GM12875 (cell line): ENCODE measurements at regions not wholly inside any gene's neighbourhood (a gene's known extent, or its start where the extent isn't known, plus 50 kb on each side); places are given as distances from the start of the nearest gene placed in this dataset.
"Not testable (repeated sequence)": the region's sequence is repeated elsewhere in the genome, so short reads cannot be mapped to it uniquely, and the experiment has no call there.

Experiments
- H3K4me3 ChIP-seq: one replicate; pipeline ENCODE4 v1.5.1; 2011; ENCODE audit warnings: low read depth, low read length, control low read depth
- TF ChIP-seq, protein P1 (sequence below): IDR thresholded peaks from 2 replicates; pipeline ENCODE4 v1.5.1; 2011; ENCODE audit warnings: low read depth, mild to moderate bottlenecking, control low read depth, inconsistent platforms, low read length, moderate library complexity, borderline replicate concordance; ENCODE audit not compliant: insufficient read depth

DNA sequence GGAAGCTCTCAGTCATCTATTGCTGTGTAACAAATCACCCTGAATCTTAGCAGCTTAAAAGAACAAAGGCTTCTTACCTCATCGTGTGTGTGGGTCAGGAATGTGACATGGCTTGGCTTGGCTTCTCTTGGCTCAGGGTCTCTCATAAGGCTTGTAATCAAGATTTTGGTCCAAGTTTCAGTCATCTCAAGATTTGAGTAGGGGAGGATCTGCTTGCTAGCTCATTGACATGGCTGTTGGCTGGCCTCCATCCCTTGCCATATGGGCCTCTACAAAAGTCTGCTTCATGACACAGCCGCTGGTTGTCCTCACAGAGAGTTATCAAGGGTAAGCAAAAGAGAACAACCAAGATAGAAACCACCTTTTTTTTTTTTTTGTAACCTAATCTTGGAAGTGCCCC is 207.7 kb downstream of the PTPRC start:
- H3K4me3 ChIP-seq: no peak overlapping the region
- TF ChIP-seq, protein P1, sequence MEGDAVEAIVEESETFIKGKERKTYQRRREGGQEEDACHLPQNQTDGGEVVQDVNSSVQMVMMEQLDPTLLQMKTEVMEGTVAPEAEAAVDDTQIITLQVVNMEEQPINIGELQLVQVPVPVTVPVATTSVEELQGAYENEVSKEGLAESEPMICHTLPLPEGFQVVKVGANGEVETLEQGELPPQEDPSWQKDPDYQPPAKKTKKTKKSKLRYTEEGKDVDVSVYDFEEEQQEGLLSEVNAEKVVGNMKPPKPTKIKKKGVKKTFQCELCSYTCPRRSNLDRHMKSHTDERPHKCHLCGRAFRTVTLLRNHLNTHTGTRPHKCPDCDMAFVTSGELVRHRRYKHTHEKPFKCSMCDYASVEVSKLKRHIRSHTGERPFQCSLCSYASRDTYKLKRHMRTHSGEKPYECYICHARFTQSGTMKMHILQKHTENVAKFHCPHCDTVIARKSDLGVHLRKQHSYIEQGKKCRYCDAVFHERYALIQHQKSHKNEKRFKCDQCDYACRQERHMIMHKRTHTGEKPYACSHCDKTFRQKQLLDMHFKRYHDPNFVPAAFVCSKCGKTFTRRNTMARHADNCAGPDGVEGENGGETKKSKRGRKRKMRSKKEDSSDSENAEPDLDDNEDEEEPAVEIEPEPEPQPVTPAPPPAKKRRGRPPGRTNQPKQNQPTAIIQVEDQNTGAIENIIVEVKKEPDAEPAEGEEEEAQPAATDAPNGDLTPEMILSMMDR: no peak

DNA sequence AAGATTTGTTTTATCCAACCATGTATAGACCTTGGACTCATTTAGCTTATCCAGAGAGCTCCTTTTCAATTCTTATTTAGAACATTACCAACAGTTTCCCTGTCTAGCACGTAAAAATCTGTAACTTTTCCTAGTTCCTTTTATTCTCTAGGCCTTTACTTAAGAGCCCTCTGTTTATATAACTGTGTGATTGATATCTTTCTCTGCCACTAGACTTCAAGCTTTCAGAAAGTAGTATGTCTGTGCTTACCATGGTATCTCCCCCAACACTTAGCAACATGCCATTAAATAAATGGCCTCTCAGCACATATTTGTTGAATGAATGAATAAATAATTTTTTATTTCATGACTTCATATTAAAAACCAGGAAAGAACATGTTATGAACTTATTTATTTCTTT is 209.4 kb downstream of the PTPRC start:
- H3K4me3 ChIP-seq: no peak overlapping the region
- TF ChIP-seq, protein P1: no peak

DNA sequence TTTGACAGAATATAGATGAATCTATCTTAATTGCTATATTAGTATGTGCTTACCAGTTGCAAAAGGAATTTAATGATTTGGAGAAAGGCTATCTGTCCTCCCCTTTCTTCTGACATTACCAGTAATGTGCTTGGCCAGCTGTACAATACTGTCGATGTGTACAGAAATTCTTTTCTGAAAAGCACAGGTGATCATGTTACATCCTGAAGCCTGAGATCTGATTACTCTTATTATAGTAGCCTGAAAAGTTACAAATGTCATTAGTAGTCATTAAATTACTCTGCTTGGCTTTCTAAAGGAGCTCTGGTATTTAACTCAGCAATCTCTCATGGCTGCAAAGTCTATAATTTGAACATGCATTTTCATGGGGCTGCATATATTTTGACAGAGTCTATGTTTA is 209.8 kb downstream of the PTPRC start:
- TF ChIP-seq, protein P1: no peak
- no peak overlapping the region for H3K4me3 ChIP-seq

DNA sequence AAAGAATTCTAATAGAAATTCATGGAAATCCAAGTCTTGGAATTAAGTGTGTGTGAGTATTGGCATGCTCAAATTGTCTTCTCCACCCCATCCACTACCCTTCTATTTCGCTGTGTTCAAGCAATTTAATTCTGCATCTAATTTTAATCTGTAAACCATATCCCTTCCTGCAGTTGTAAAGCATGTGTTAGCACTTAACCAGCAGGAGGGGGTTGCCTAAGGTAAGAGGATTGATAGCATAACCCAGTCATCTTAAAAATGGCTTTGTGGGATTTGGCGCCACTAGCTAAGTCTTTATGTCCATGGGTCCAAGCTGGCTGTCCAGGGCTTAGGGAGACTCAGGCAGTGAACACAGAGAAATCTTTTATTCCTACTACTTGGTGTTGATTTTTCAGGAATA is 210.3 kb downstream of the PTPRC start:
- no peak overlapping the region for H3K4me3 ChIP-seq
- TF ChIP-seq, protein P1: no peak

DNA sequence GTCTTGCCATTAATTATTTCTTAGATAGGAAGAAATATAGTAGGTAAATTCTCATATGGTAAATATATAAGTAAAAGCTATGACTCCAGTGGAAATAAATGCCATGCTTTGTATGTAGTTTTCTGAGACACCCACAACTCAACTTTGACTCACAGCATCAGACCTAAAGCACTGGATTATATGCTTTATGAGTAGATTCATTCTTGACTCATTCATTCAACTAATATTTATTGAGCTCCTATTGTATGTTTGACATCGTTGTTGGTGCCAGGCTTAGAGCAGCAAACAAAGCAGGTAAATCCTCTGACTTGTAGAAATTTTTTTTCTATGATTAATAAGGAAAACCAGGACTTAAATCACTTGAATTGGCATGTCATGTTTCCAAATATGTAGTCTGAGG is 211.4 kb downstream of the PTPRC start:
- no peak overlapping the region for H3K4me3 ChIP-seq
- TF ChIP-seq, protein P1: no peak

DNA sequence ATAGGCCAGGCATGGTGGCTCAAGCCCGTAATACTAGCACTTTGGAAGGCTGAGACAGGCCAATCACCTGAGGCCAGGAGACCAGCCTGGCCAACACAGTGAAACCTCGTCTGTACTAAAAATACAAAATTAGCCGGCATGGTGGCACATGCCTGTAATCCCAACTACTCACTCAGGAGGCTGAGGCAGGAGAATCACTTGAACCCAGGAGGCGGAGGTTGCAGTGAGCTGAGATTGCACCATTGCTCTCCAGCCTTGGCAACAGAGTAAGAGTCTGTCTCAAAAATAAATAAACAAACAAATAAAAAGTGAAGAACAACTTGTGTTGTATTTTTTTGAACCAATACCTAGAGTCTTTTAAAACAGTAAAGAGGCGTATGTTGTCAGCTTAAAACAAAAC is 212.1 kb downstream of the PTPRC start:
- not testable (repeated sequence) for H3K4me3 ChIP-seq

DNA sequence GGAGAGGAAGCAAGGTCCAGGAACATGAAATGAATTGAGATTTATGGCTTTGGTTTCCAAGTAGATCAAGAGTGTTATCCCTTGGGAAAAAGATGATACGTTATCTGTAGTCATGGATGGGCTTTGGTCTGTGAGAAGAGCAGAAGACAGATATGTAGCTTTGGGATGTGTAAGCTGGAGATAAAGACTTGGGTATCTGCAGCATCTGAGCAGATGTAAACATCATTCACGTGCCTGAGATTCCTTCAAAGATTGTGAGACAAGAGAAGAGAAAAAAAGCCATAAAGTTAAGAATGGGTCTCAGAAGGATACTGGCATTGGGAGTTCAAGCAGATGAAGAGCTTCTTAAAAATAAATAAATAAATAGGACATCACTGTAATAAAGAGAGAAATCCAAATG is 217.8 kb downstream of the PTPRC start:
- TF ChIP-seq, protein P1: no peak
- H3K4me3 ChIP-seq: no peak overlapping the region

DNA sequence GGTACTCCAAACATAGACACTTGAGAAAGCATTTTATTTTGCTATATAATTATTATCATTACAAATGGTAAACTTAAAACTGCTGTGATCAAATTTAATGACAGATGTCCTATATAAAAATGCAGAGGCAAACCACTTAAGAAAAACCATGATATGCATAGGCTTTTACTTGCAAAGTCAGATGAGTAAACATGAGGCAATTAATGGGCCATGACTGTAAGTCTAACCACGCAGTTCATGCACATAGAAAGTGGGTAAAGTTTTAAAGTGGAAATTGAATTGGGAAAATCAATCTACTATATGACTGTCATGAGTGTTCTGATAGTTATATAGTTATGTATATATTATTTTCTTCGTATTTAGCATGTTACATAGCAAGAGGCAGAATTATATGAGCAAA is 219.2 kb downstream of the PTPRC start:
- TF ChIP-seq, protein P1: no peak
- no peak overlapping the region for H3K4me3 ChIP-seq
